WTC11 (cell line): ENCODE measurements at regions not wholly inside any gene's neighbourhood (a gene's known extent, or its start where the extent isn't known, plus 50 kb on each side); places are given as distances from the start of the nearest gene placed in this dataset.

Source experiments
- ATAC-seq: fragments of 200-7000 bp; cut with Tn5 transposase; 2 replicates; pipeline ENCODE4 v1.10.0; 2021; ENCODE audit warnings: mild to moderate bottlenecking, moderate library complexity
- CTCF ChIA-PET: fragments of 300-600 bp; sonication (Branson Sonifier 250); formaldehyde crosslinking; loops from one replicate; lab custom pipeline; 2021; ENCODE audit warnings: antibody characterized with exemption; lab: Charles Lee
- POLR2A ChIA-PET: fragments of 350-600 bp; sonication (Branson Sonifier 250); formaldehyde crosslinking; loops from one replicate; lab custom pipeline; 2021; ENCODE audit warnings: antibody characterized with exemption; lab: Charles Lee
- DNase-seq: peaks from one replicate; pipeline ENCODE4 v3.0.0; 2021; ENCODE audit warnings: low spot score
- H3K27ac Mint-ChIP-seq: 2 replicates; pipeline ENCODE4 v1.8.0; 2021; ENCODE audit warnings: mixed read lengths
- H3K27me3 Mint-ChIP-seq: 2 replicates; pipeline ENCODE4 v1.8.0; 2021; ENCODE audit warnings: low read depth, mild to moderate bottlenecking, moderate library complexity, mixed read lengths
- H3K36me3 Mint-ChIP-seq: 2 replicates; pipeline ENCODE4 v1.8.0; 2021; ENCODE audit warnings: mixed read lengths
- H3K4me1 Mint-ChIP-seq: 2 replicates; pipeline ENCODE4 v1.8.0; 2022; ENCODE audit warnings: mixed read lengths
- H3K4me3 Mint-ChIP-seq: 2 replicates; pipeline ENCODE4 v1.8.0; 2021; ENCODE audit warnings: mild to moderate bottlenecking, moderate library complexity, mixed read lengths
- H3K9me3 Mint-ChIP-seq: 2 replicates; pipeline ENCODE4 v1.8.0; 2021; ENCODE audit warnings: mixed read lengths
- CREM ChIP-seq: sonication (generic); formaldehyde crosslinking; IDR thresholded peaks from 2 replicates; pipeline ENCODE4 v1.8.1; 2022; ENCODE audit warnings: mild to moderate bottlenecking, missing genetic modification reagents, moderate library complexity
- EMX1 ChIP-seq: fragments of 250-450 bp; sonication (Bioruptor Pico); IDR thresholded peaks from 2 replicates; pipeline ENCODE4 v1.8.0; 2021; ENCODE audit warnings: mild to moderate bottlenecking
- ERG ChIP-seq: fragments of 250-450 bp; sonication (Bioruptor Pico); IDR thresholded peaks from 2 replicates; pipeline ENCODE4 v1.8.0; 2021; ENCODE audit warnings: mild to moderate bottlenecking
- FOXK1 ChIP-seq: sonication (generic); formaldehyde crosslinking; IDR thresholded peaks from 2 replicates; pipeline ENCODE4 v1.8.0; 2022; ENCODE audit warnings: mild to moderate bottlenecking, moderate library complexity, missing genetic modification reagents
- HMGXB4 ChIP-seq: sonication (generic); formaldehyde crosslinking; IDR thresholded peaks from 2 replicates; pipeline ENCODE4 v1.8.1; 2023; ENCODE audit warnings: mild to moderate bottlenecking, moderate library complexity, missing genetic modification reagents
- JAZF1 ChIP-seq: fragments of 250-450 bp; sonication (Bioruptor Pico); IDR thresholded peaks from 2 replicates; pipeline ENCODE4 v1.9.0; 2021; ENCODE audit warnings: moderate library complexity, mild to moderate bottlenecking, inconsistent platforms
- NFATC4 ChIP-seq: fragments of 250-450 bp; sonication (Bioruptor Pico); IDR thresholded peaks from 2 replicates; pipeline ENCODE4 v1.9.0; 2021; ENCODE audit warnings: mild to moderate bottlenecking
- NR2C2 ChIP-seq: sonication (generic); formaldehyde crosslinking; IDR thresholded peaks from 2 replicates; pipeline ENCODE4 v1.8.0; 2022; ENCODE audit warnings: mild to moderate bottlenecking, missing genetic modification reagents
- OVOL2 ChIP-seq: fragments of 250-450 bp; sonication (Bioruptor Pico); IDR thresholded peaks from 2 replicates; pipeline ENCODE4 v1.9.0; 2021; ENCODE audit warnings: mild to moderate bottlenecking, borderline replicate concordance
- PREB ChIP-seq: sonication (generic); formaldehyde crosslinking; IDR thresholded peaks from 2 replicates; pipeline ENCODE4 v1.8.1; 2022; ENCODE audit warnings: mild to moderate bottlenecking, missing genetic modification reagents, moderate library complexity, borderline replicate concordance
- PRRX2 ChIP-seq: fragments of 250-450 bp; sonication (Bioruptor Pico); IDR thresholded peaks from 2 replicates; pipeline ENCODE4 v1.8.0; 2021; ENCODE audit warnings: mild to moderate bottlenecking
- RORB ChIP-seq: fragments of 250-450 bp; sonication (Bioruptor Pico); IDR thresholded peaks from 2 replicates; pipeline ENCODE4 v1.9.0; 2021; ENCODE audit warnings: mild to moderate bottlenecking
- SMAD3 ChIP-seq: sonication (generic); formaldehyde crosslinking; IDR thresholded peaks from 2 replicates; pipeline ENCODE4 v1.8.0; 2022; ENCODE audit warnings: missing genetic modification reagents, mild to moderate bottlenecking, borderline replicate concordance
- SMAD4 ChIP-seq: sonication (generic); formaldehyde crosslinking; IDR thresholded peaks from 2 replicates; pipeline ENCODE4 v1.8.0; 2022; ENCODE audit warnings: mild to moderate bottlenecking, missing genetic modification reagents
- TCF7 ChIP-seq: sonication (generic); formaldehyde crosslinking; IDR thresholded peaks from 2 replicates; pipeline ENCODE4 v1.8.0; 2022; ENCODE audit warnings: mild to moderate bottlenecking, low read depth, missing genetic modification reagents, moderate library complexity
- TEAD1 ChIP-seq: sonication (generic); formaldehyde crosslinking; IDR thresholded peaks from 2 replicates; pipeline ENCODE4 v1.8.0; 2022; ENCODE audit warnings: mild to moderate bottlenecking, missing genetic modification reagents
- TP53 ChIP-seq: sonication (generic); formaldehyde crosslinking; IDR thresholded peaks from 2 replicates; pipeline ENCODE4 v1.8.1; 2023; ENCODE audit warnings: mild to moderate bottlenecking, missing genetic modification reagents
- ZNF138 ChIP-seq: sonication (generic); formaldehyde crosslinking; conservative IDR thresholded peaks from 2 replicates; pipeline ENCODE4 v1.8.1; 2022; ENCODE audit warnings: mild to moderate bottlenecking, moderate library complexity, missing genetic modification reagents
- ZNF219 ChIP-seq: sonication (generic); formaldehyde crosslinking; IDR thresholded peaks from 2 replicates; pipeline ENCODE4 v1.8.0; 2023; ENCODE audit warnings: missing genetic modification reagents, mild to moderate bottlenecking, borderline replicate concordance
- ZNF232 ChIP-seq: sonication (generic); formaldehyde crosslinking; IDR thresholded peaks from 2 replicates; pipeline ENCODE4 v1.8.0; 2022; ENCODE audit warnings: mild to moderate bottlenecking, missing genetic modification reagents
- ZNF263 ChIP-seq: sonication (generic); formaldehyde crosslinking; IDR thresholded peaks from 2 replicates; pipeline ENCODE4 v1.8.1; 2022; ENCODE audit warnings: low read depth, mild to moderate bottlenecking, moderate library complexity, missing genetic modification reagents
- ZNF425 ChIP-seq: fragments of 250-450 bp; sonication (Bioruptor Pico); conservative IDR thresholded peaks from 2 replicates; pipeline ENCODE4 v1.9.0; 2021; ENCODE audit warnings: mild to moderate bottlenecking
- TF ChIP-seq, protein P1 (sequence below): sonication (generic); formaldehyde crosslinking; IDR thresholded peaks from 2 replicates; pipeline ENCODE4 v1.8.1; 2023; ENCODE audit warnings: mild to moderate bottlenecking, missing genetic modification reagents, borderline replicate concordance
- TF ChIP-seq, protein P2 (sequence below): sonication (generic); formaldehyde crosslinking; IDR thresholded peaks from 2 replicates; pipeline ENCODE4 v1.8.0; 2022; ENCODE audit warnings: mild to moderate bottlenecking, missing genetic modification reagents
- TF ChIP-seq, protein P3 (sequence below): sonication (generic); formaldehyde crosslinking; IDR thresholded peaks from 2 replicates; pipeline ENCODE4 v1.8.1; 2022; ENCODE audit warnings: mild to moderate bottlenecking, moderate library complexity, missing genetic modification reagents

GRCh38 chr7:136138991-136139390, 161.8 kb upstream of the MTPN start:
- Mint-ChIP-seq H3K27ac (no peak overlapping the region), H3K9me3 (no peaks in the 10 kb centered on the region), H3K36me3 (no peaks in the 10 kb centered on the region), H3K4me1 (peaks cover 7% of the 10 kb centered on the region), H3K27me3 (no peaks in the 10 kb centered on the region), H3K4me3 (no peak overlapping the region)
- no peak for ATAC-seq
- no peak for DNase-seq
- TF ChIP-seq ERG (no peak), RORB (no peak), JAZF1 (CRISPR knock-in tag) (no peak), CREM (CRISPR knock-in tag) (no peak), TEAD1 (no peak), OVOL2 (CRISPR knock-in tag) (no peak), SMAD4 (CRISPR knock-in tag) (no peak), TCF7 (no peak), ZNF219 (CRISPR knock-in tag) (no peak), NFATC4 (CRISPR knock-in tag) (no peak), ZNF138 (no peak), SMAD3 (CRISPR knock-in tag) (no peak), TP53 (CRISPR knock-in tag) (no peak), PRRX2 (no peak), EMX1 (CRISPR knock-in tag) (no peak)
- TF ChIP-seq, protein P1, sequence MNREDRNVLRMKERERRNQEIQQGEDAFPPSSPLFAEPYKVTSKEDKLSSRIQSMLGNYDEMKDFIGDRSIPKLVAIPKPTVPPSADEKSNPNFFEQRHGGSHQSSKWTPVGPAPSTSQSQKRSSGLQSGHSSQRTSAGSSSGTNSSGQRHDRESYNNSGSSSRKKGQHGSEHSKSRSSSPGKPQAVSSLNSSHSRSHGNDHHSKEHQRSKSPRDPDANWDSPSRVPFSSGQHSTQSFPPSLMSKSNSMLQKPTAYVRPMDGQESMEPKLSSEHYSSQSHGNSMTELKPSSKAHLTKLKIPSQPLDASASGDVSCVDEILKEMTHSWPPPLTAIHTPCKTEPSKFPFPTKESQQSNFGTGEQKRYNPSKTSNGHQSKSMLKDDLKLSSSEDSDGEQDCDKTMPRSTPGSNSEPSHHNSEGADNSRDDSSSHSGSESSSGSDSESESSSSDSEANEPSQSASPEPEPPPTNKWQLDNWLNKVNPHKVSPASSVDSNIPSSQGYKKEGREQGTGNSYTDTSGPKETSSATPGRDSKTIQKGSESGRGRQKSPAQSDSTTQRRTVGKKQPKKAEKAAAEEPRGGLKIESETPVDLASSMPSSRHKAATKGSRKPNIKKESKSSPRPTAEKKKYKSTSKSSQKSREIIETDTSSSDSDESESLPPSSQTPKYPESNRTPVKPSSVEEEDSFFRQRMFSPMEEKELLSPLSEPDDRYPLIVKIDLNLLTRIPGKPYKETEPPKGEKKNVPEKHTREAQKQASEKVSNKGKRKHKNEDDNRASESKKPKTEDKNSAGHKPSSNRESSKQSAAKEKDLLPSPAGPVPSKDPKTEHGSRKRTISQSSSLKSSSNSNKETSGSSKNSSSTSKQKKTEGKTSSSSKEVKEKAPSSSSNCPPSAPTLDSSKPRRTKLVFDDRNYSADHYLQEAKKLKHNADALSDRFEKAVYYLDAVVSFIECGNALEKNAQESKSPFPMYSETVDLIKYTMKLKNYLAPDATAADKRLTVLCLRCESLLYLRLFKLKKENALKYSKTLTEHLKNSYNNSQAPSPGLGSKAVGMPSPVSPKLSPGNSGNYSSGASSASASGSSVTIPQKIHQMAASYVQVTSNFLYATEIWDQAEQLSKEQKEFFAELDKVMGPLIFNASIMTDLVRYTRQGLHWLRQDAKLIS (CRISPR knock-in tag) = no peak
- TF ChIP-seq, protein P2, sequence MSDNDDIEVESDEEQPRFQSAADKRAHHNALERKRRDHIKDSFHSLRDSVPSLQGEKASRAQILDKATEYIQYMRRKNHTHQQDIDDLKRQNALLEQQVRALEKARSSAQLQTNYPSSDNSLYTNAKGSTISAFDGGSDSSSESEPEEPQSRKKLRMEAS (CRISPR knock-in tag) = no peak
- TF ChIP-seq, protein P3, sequence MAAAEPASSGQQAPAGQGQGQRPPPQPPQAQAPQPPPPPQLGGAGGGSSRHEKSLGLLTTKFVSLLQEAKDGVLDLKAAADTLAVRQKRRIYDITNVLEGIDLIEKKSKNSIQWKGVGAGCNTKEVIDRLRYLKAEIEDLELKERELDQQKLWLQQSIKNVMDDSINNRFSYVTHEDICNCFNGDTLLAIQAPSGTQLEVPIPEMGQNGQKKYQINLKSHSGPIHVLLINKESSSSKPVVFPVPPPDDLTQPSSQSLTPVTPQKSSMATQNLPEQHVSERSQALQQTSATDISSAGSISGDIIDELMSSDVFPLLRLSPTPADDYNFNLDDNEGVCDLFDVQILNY = no peak
- ChIA-PET CTCF (no interaction called here), POLR2A (interaction anchor here (0.6 kb wide), 1 partner anchor 24 kb away, joined by 3 read pairs; no protein-coding TSS in a partner anchor)

- H3K36me3 Mint-ChIP-seq = no peaks in the 10 kb centered on the region
- ATAC-seq (no peak), DNase-seq (no peak)
- no peaks in the 10 kb centered on the region for H3K27me3 Mint-ChIP-seq
- H3K27ac Mint-ChIP-seq = no peak overlapping the region
- no peak overlapping the region for H3K4me3 Mint-ChIP-seq
- H3K9me3 Mint-ChIP-seq = no peaks in the 10 kb centered on the region
- H3K4me1 Mint-ChIP-seq = peaks cover 10% of the 10 kb centered on the region
- CTCF ChIA-PET = interaction anchor here (1.9 kb wide), 1 partner anchor 22 kb away, joined by 5 read pairs; no protein-coding TSS in a partner anchor
- POLR2A ChIA-PET = no interaction called here
- TF ChIP-seq PREB (CRISPR knock-in tag) = no peak
- TF ChIP-seq ZNF232 (CRISPR knock-in tag) = no peak
- no peak for TF ChIP-seq OVOL2 (CRISPR knock-in tag)
- no peak for TF ChIP-seq HMGXB4
- no peak for TF ChIP-seq ZNF425 (CRISPR knock-in tag)
- no peak for TF ChIP-seq JAZF1 (CRISPR knock-in tag)
- no peak for TF ChIP-seq ZNF263
- no peak for TF ChIP-seq TCF7
- no peak for TF ChIP-seq ZNF219 (CRISPR knock-in tag)
- no peak for TF ChIP-seq FOXK1 (CRISPR knock-in tag)
- TF ChIP-seq NR2C2 (CRISPR knock-in tag) = no peak
- no peak for TF ChIP-seq TEAD1
Measured at GRCh38 chr7:136136906-136137454, 159.8 kb upstream of the MTPN start.
